Keratinocyte (primary cell): ENCODE measurements at regions not wholly inside any gene's neighbourhood (a gene's known extent, or its start where the extent isn't known, plus 50 kb on each side); places are given as distances from the start of the nearest gene placed in this dataset.

Experiments used
- DNase-seq: peaks from one replicate; pipeline ENCODE4 v3.0.0-alpha.2; 2011; ENCODE audit warnings: low read depth, missing footprints, low spot score
- FAIRE-seq: peaks from 2 replicates; lab custom pipeline; 2011; peaks lifted over from hg19 to GRCh38; lab: Jason Lieb, UNC
- H2AFZ ChIP-seq: 2 replicates; pipeline ENCODE4 v1.6.0; 2012; ENCODE audit warnings: low read length, control low read depth, inconsistent platforms; ENCODE audit not compliant: control insufficient read depth
- H3K27ac ChIP-seq: 2 replicates; pipeline ENCODE4 v1.5.1; 2011; ENCODE audit warnings: low read length; ENCODE audit not compliant: control insufficient read depth, insufficient read depth
- H3K27me3 ChIP-seq: 3 replicates; pipeline ENCODE4 v1.6.0; 2011; ENCODE audit warnings: low read length; ENCODE audit not compliant: control insufficient read depth, insufficient read depth; ENCODE audit errors: extremely low read depth
- H3K36me3 ChIP-seq, 2 experiments: 2 replicates in 1 of 2; 3 replicates in 1 of 2; pipeline ENCODE4 v1.5.1; 2011; ENCODE audit warnings: low read length in 2 of 2, mild to moderate bottlenecking in 1 of 2; ENCODE audit not compliant: control insufficient read depth in 2 of 2, insufficient read depth in 2 of 2; ENCODE audit errors: extremely low read depth in 1 of 2
- H3K4me1 ChIP-seq: 3 replicates; pipeline ENCODE4 v1.5.1; 2011; ENCODE audit warnings: low read length; ENCODE audit not compliant: control insufficient read depth, insufficient read depth; ENCODE audit errors: extremely low read depth
- H3K4me2 ChIP-seq: 3 replicates; pipeline ENCODE4 v1.6.0; 2011; ENCODE audit warnings: low read depth, low read length; ENCODE audit not compliant: control insufficient read depth, insufficient read depth; ENCODE audit errors: extremely low read depth
- H3K4me3 ChIP-seq, 3 experiments: fragments of 200-600 bp in 1 of 3; sonication (generic) in 1 of 3; 2 replicates in 2 of 3; 3 replicates in 1 of 3; pipeline ENCODE4 v1.5.1; 2011 to 2016; ENCODE audit warnings: low read length in 3 of 3, mild to moderate bottlenecking in 3 of 3, control low read depth in 2 of 3, inconsistent platforms in 1 of 3, low read depth in 1 of 3, mixed read lengths in 1 of 3, mixed run types in 1 of 3, moderate library complexity in 1 of 3; ENCODE audit not compliant: control insufficient read depth in 2 of 3, insufficient read depth in 2 of 3; ENCODE audit errors: extremely low read depth in 1 of 3
- H3K79me2 ChIP-seq: 2 replicates; pipeline ENCODE4 v1.6.0; 2012; ENCODE audit warnings: low read length; ENCODE audit not compliant: control insufficient read depth, insufficient read depth
- H3K9ac ChIP-seq: 3 replicates; pipeline ENCODE4 v1.6.0; 2011; ENCODE audit warnings: low read length; ENCODE audit not compliant: control insufficient read depth, insufficient read depth; ENCODE audit errors: extremely low read depth
- H3K9me1 ChIP-seq: 3 replicates; pipeline ENCODE4 v1.6.0; 2011; ENCODE audit warnings: low read length; ENCODE audit not compliant: control insufficient read depth, insufficient read depth; ENCODE audit errors: extremely low read depth
- H3K9me3 ChIP-seq: 2 replicates; pipeline ENCODE4 v1.5.1; 2012; ENCODE audit warnings: low read depth, low read length; ENCODE audit not compliant: control insufficient read depth
- H4K20me1 ChIP-seq: 3 replicates; pipeline ENCODE4 v1.6.0; 2011; ENCODE audit warnings: low read length; ENCODE audit not compliant: control insufficient read depth, insufficient read depth; ENCODE audit errors: extremely low read depth
- EZH2 ChIP-seq: IDR thresholded peaks from one replicate; pipeline ENCODE4 v1.6.1; 2012; ENCODE audit warnings: inconsistent platforms, mild to moderate bottlenecking, low read length, moderate library complexity
- dilution Hi-C: fragments of 300-500 bp; cut with MboI; formaldehyde crosslinking; loops from one replicate; pipeline ENCODE4 v1.7.0; 2020; ENCODE audit warnings: low sequenced_read_pairs; ENCODE audit not compliant: extremely low pct_ligation_motif_present
- TF ChIP-seq, protein P1 (sequence below), 3 experiments: IDR thresholded peaks in 1 of 3; conservative IDR thresholded peaks in 1 of 3; optimal IDR thresholded peaks in 1 of 3; 2 replicates in 2 of 3; 3 replicates in 1 of 3; pipeline versions ENCODE3 to v1.5.1; 2011; ENCODE audit warnings: low read length in 3 of 3, mild to moderate bottlenecking in 3 of 3, moderate library complexity in 2 of 3, control low read depth in 1 of 3, inconsistent platforms in 1 of 3; ENCODE audit not compliant: insufficient read depth in 2 of 3; ENCODE audit errors: extremely low read depth in 1 of 3

DNA sequence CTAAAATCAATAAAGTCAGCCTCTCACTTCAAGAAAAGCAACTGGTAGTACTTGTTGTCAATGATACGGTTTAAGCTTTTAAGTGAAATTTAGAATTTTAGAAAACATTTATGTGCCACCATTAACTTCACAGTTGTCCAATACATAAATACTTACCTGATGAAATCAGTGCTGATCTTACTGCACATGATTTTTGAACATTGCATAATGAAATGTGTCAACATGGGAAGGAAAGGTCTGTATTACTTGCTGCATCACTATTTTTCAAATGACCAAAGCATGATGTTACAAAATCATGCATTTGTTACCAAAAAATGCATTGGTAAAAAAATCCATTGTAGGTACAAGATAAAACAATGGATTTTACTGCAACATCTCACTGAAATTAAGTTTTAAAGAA lies 284.3 kb downstream of the EPM2A start:
- dilution Hi-C loops: no loop called here
- Histone ChIP-seq H2AFZ (no peak overlapping the region), H3K9me3 (no peaks in the 10 kb centered on the region), H3K4me3 (no peak overlapping the region), H3K4me1 (no peaks in the 10 kb centered on the region), H3K79me2 (no peaks in the 10 kb centered on the region), H4K20me1 (no peaks in the 10 kb centered on the region), H3K9ac (no peak overlapping the region), H3K27me3 (no peaks in the 10 kb centered on the region), H3K9me1 (no peaks in the 10 kb centered on the region), H3K4me2 (no peak overlapping the region), H3K36me3 (no peaks in the 10 kb centered on the region), H3K27ac (no peak overlapping the region)
- FAIRE-seq (no peak), DNase-seq (no peak)
- TF ChIP-seq, protein P1, sequence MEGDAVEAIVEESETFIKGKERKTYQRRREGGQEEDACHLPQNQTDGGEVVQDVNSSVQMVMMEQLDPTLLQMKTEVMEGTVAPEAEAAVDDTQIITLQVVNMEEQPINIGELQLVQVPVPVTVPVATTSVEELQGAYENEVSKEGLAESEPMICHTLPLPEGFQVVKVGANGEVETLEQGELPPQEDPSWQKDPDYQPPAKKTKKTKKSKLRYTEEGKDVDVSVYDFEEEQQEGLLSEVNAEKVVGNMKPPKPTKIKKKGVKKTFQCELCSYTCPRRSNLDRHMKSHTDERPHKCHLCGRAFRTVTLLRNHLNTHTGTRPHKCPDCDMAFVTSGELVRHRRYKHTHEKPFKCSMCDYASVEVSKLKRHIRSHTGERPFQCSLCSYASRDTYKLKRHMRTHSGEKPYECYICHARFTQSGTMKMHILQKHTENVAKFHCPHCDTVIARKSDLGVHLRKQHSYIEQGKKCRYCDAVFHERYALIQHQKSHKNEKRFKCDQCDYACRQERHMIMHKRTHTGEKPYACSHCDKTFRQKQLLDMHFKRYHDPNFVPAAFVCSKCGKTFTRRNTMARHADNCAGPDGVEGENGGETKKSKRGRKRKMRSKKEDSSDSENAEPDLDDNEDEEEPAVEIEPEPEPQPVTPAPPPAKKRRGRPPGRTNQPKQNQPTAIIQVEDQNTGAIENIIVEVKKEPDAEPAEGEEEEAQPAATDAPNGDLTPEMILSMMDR (optimal IDR thresholded peaks at IDR 0.05 in 1 of 3, IDR thresholded peaks at IDR 0.05 in 1 of 3, conservative IDR thresholded peaks at IDR 0.05 in 1 of 3; ENCODE audit: extremely low read depth in 1 of 3, insufficient read depth in 2 of 3, low read length in 3 of 3): no peak

DNA sequence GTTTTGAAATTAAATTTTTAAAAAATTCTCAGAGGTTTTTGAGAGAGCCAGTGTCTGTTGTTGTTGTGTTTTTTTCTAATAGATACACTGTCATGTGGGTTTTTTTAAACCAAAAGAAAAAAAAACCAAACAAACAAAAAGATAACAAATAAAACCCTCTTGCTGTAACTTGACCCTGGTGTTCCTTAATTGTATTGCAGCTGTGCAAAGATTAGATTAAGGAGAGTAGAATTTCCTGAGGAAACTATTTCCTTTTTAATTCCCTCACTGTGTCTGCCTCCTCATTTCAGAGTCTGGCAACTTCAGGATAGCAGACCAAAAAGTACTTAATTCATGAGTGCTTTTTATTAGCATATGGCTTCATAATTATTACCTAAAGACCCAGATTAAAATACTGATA lies 281.9 kb downstream of the EPM2A start:
- Histone ChIP-seq H3K79me2 (no peaks in the 10 kb centered on the region), H3K9me1 (no peaks in the 10 kb centered on the region), H3K4me1 (no peaks in the 10 kb centered on the region), H3K9me3 (no peaks in the 10 kb centered on the region), H3K36me3 (no peaks in the 10 kb centered on the region), H3K4me3 (no peak overlapping the region), H3K27ac (no peak overlapping the region), H3K27me3 (no peaks in the 10 kb centered on the region), H2AFZ (no peak overlapping the region), H4K20me1 (no peaks in the 10 kb centered on the region), H3K4me2 (no peak overlapping the region), H3K9ac (no peak overlapping the region)
- DNase-seq (no peak), FAIRE-seq (no peak)
- dilution Hi-C loops: no loop called here
- no peak for TF ChIP-seq EZH2
- TF ChIP-seq, protein P1 (optimal IDR thresholded peaks at IDR 0.05 in 1 of 3, IDR thresholded peaks at IDR 0.05 in 1 of 3, conservative IDR thresholded peaks at IDR 0.05 in 1 of 3; ENCODE audit: extremely low read depth in 1 of 3, insufficient read depth in 2 of 3, low read length in 3 of 3): peak in 1 of 3 experiments; percentile 43
